Left lung (tissue), 4 donors: ENCODE measurements at regions not wholly inside any gene's neighbourhood (a gene's known extent, or its start where the extent isn't known, plus 50 kb on each side); places are given as distances from the start of the nearest gene placed in this dataset.

ENCODE experiments used
- ATAC-seq: fragments of 200-7000 bp; cut with Tn5 transposase; one replicate; pipeline ENCODE4 v1.9.1; 2020; ENCODE audit warnings: moderate library complexity
- DNase-seq, 4 donors: peaks; one replicate each; pipeline ENCODE4 v3.0.0-alpha.2; 2013 to 2020
- H3K27ac ChIP-seq, 2 donors: fragments of 200-600 bp; sonication (generic) in 1 of 2; one replicate each; pipeline versions ENCODE4 v1.5.0 to v1.8.0; 2020 to 2021
- H3K27me3 ChIP-seq, 2 donors: fragments of 200-600 bp; sonication (generic) in 1 of 2; one replicate each; pipeline versions ENCODE4 v1.5.0 to v1.8.0; 2020 to 2021
- H3K36me3 ChIP-seq, 2 donors: fragments of 200-600 bp; sonication (generic) in 1 of 2; one replicate each; pipeline versions ENCODE4 v1.5.0 to v1.8.0; 2020 to 2021
- H3K4me1 ChIP-seq, 2 donors: fragments of 200-600 bp; one replicate each; pipeline ENCODE4 v1.8.0; 2021
- H3K4me3 ChIP-seq, 2 donors: fragments of 200-600 bp; sonication (generic) in 1 of 2; one replicate each; pipeline versions ENCODE4 v1.5.0 to v1.8.0; 2020 to 2021; ENCODE audit warnings: mild to moderate bottlenecking in 1 of 2
- H3K9me3 ChIP-seq, 2 donors: fragments of 200-600 bp; sonication (generic) in 1 of 2; one replicate each; pipeline versions ENCODE4 v1.5.0 to v1.8.0; 2020 to 2021
- CTCF ChIP-seq, 2 donors: fragments of 200-600 bp; sonication (generic) in 1 of 2; IDR thresholded peaks; one replicate each; pipeline versions ENCODE4 v1.5.0 to v1.8.0; 2021; ENCODE audit warnings: antibody characterized with exemption in 2 of 2
- intact Hi-C, 2 donors: fragments of 100-400 bp; cut with DNase I; formaldehyde crosslinking; loops; one replicate each; pipeline versions ENCODE4 v1.11.2 to v1.14.2; 2022
- donor health status: DM: no; HTN: yes; CAD: no.
- donor health status: DM: no; HTN: no; CAD: no.

DNA sequence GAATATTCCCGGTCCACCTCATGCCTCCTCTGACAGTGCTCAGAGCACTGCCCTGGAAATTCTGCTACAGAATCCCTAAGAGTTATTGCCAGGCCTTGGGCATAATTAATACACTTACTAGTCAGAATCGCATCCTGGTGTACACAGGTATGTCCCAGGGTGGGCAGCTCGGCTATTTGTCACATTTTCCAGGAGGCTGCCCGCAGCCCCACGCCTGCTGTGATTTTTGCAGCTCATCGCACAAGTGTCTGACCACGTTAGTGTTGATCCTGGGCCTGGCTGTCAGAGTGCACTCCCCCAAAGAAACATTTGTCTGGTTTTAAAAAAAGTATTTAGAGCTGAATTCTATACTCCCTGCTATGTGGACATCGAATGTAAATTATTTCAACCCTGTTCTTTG, 105.4 kb downstream of the CD83 start:
- intact Hi-C loops = no loop called here
- DNase-seq (no peak), ATAC-seq (no peak)
- H3K27me3 ChIP-seq = no peaks in the 10 kb centered on the region
- no peak for TF ChIP-seq CTCF (IDR thresholded peaks at IDR 0.05)
- H3K27ac ChIP-seq = no peak overlapping the region
- H3K4me1 ChIP-seq = peaks cover 0 to 3% of the 10 kb centered on the region in 2 donors
- H3K36me3 ChIP-seq = no peaks in the 10 kb centered on the region
- no peaks in the 10 kb centered on the region for H3K9me3 ChIP-seq
- H3K4me3 ChIP-seq = no peak overlapping the region

- Histone ChIP-seq H3K9me3 (no peaks in the 10 kb centered on the region), H3K4me3 (no peak overlapping the region), H3K27ac (no peak overlapping the region), H3K27me3 (no peaks in the 10 kb centered on the region), H3K4me1 (peaks cover 0 to 3% of the 10 kb centered on the region in 2 donors), H3K36me3 (no peaks in the 10 kb centered on the region)
- no peak for DNase-seq
- intact Hi-C loops = no loop called here
- no peak for TF ChIP-seq CTCF (IDR thresholded peaks at IDR 0.05)
- ATAC-seq = no peak
These were observed 107.0 kb downstream of the CD83 start for GRCh38 chr6:14224359-14225103.

GRCh38 chr6:14226051-14226660, 108.6 kb downstream of the CD83 start:
- ATAC-seq = no peak

DNA sequence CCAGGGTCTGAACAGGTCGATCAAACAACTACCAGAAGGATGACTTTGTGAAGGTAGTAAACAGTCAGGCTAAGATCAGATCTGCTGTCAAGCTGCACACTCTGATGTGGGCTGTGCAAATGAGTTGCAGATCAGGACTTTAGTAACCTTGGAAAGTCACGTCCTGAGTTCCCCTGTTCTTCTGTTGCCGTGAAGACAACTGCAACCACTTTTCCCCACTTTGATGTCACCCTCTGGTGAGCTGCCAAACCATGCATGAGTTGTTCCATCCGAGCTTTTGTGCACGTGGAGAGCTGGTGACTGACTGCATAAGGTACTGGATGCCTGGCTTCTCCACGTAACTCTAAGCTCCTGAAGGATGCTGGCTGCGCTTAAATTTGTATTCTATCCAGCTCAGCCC, 111.0 kb downstream of the CD83 start:
- Histone ChIP-seq H3K27me3 (no peaks in the 10 kb centered on the region), H3K4me3 (no peak overlapping the region), H3K27ac (no peak overlapping the region), H3K9me3 (no peaks in the 10 kb centered on the region), H3K4me1 (peaks cover 0 to 3% of the 10 kb centered on the region in 2 donors), H3K36me3 (no peaks in the 10 kb centered on the region)
- no peak for TF ChIP-seq CTCF (IDR thresholded peaks at IDR 0.05)
- intact Hi-C loops = no loop called here
- ATAC-seq (no peak), DNase-seq (no peak)

More at GRCh38 chr6:14226051-14226660, 108.6 kb downstream of the CD83 start:
- H3K27me3 ChIP-seq = no peaks in the 10 kb centered on the region
- no peak overlapping the region for H3K4me3 ChIP-seq
- no peaks in the 10 kb centered on the region for H3K9me3 ChIP-seq
- no peaks in the 10 kb centered on the region for H3K36me3 ChIP-seq
- peaks cover 0 to 3% of the 10 kb centered on the region in 2 donors for H3K4me1 ChIP-seq
- no peak overlapping the region for H3K27ac ChIP-seq
- no peak for DNase-seq
- intact Hi-C loops = no loop called here
- no peak for TF ChIP-seq CTCF (IDR thresholded peaks at IDR 0.05)

DNA sequence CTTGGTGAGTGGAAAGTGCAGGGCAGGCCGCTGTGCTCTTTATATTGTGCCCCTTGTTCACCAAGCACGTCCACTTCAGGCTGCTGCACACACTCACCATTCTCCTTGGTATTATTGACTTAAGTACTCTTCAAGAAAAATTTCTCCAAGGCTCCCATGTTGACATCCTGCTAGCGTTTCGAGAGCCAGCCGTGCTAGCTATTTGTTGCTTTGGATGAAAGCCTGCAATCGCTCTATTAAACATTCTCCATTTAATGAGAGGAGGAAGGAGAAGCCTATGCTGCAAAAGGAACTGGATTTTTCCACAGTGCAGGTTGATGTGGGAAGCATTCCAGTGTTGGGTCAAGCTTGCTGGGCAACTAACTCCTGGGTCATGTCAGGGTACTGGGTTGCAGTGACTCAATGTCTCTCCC, 113.5 kb downstream of the CD83 start:
- no peaks in the 10 kb centered on the region for H3K9me3 ChIP-seq
- H3K4me1 ChIP-seq = no peaks in the 10 kb centered on the region
- DNase-seq = peak in 3 of 4 donors; percentile 29 to 74 (median 64)
- peak; percentile 95 for ATAC-seq
- intact Hi-C loops = no loop called here
- peak overlapping the region in 1 of 2 donors; percentile 13 for H3K27ac ChIP-seq
- TF ChIP-seq CTCF (IDR thresholded peaks at IDR 0.05) = no peak
- H3K4me3 ChIP-seq = no peak overlapping the region
- H3K27me3 ChIP-seq = no peaks in the 10 kb centered on the region
- no peaks in the 10 kb centered on the region for H3K36me3 ChIP-seq
